NCI-H1436 (cell line): ENCODE measurements at regions not wholly inside any gene's neighbourhood (a gene's known extent, or its start where the extent isn't known, plus 50 kb on each side); places are given as distances from the start of the nearest gene placed in this dataset.

ENCODE experiments used
- DNase-seq: peaks from one replicate; lab custom pipeline; 2025; lab: John Stamatoyannopoulos, UW

- DNase-seq: no peak
Measured at GRCh38 chr16:17654142-17654541, 183.4 kb upstream of the XYLT1 start.

DNA sequence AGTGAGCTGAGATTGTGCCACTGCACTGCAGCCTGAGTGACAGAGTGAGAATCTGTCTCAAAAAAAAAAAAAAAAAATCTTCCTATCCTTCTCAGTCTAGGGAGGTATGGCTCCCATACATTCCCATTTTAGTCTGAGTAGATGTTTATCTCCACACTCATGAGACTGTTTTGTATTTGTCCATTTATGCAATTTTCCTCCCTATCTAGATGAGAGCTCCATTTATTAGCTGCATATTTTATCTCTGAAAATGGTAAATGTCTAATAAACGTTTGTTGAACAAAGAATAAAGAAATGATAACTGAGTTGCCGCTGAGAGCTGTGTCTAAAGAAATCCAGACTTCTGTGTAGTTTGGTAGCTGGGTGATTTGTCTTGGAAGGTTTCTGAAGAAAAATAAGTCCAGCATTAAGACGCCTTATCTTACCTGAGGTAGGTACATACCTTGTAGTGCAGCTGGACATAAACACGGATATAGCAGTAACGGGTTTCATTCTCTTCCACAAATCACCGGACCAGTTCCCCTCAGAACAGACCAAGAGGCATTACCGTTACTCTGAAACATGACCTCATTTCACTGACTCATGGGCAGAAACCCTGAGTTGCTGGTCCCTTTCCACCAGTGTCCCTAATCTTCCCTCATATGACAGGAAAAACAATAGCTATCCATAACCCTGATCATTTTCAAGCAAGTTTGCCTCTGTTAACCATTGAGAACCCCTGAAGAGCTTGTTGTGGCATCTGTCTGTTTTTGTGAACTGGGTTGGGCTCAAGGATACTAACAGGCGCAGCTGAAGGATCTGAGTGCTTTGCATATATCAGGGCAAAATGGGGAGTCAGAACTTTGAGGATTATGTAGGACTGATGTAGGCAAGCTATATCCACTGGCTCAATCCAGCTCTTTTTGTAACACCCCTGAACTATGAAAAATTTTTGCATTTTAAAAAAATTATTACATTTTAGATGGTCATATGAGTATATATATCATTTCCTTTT lies 177.4 kb upstream of the XYLT1 start:
- DNase-seq: no peak

GRCh38 chr16:17643935-17644334 lies 173.2 kb upstream of the XYLT1 start:
- no peak for DNase-seq

- no peak for DNase-seq
Measured at GRCh38 chr16:17641990-17642389, 171.2 kb upstream of the XYLT1 start.

DNA sequence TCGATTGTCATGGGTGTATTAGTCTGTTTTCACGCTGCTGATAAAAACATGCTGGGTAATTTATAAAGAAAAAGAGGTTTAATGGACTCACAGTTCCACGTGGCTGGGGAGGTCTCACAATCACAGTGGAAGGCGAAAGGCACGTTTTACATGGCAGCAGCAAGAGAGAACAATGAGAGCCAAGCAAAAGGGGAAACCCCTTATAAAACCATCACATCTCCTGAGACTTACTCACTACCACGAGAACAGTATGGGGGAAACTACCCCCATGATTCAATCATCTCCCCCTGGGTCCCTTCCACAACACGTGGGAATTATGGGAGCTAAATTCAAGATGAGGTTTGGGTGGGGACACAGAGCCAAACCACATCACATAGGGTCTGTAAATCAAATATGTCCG lies 167.4 kb upstream of the XYLT1 start:
- DNase-seq: no peak

DNA sequence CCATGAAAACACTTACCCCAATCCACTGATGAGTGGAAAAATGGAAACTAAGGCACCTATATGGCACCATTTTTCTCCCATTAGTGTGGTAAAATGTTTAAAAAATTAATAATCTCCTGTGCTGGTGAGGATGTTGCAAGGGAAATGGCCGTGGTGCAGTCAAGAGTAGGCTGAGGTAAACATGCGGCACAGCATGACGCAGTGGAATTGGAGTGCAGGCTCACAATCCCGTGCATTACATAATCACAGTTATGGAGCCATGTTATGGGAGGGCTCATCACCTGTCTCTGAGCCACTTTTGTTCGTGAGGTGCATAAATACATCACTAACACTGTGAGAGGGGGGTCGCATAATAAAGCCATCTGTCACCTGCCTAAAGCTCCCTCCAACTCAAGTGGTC lies 164.4 kb upstream of the XYLT1 start:
- no peak for DNase-seq

DNA sequence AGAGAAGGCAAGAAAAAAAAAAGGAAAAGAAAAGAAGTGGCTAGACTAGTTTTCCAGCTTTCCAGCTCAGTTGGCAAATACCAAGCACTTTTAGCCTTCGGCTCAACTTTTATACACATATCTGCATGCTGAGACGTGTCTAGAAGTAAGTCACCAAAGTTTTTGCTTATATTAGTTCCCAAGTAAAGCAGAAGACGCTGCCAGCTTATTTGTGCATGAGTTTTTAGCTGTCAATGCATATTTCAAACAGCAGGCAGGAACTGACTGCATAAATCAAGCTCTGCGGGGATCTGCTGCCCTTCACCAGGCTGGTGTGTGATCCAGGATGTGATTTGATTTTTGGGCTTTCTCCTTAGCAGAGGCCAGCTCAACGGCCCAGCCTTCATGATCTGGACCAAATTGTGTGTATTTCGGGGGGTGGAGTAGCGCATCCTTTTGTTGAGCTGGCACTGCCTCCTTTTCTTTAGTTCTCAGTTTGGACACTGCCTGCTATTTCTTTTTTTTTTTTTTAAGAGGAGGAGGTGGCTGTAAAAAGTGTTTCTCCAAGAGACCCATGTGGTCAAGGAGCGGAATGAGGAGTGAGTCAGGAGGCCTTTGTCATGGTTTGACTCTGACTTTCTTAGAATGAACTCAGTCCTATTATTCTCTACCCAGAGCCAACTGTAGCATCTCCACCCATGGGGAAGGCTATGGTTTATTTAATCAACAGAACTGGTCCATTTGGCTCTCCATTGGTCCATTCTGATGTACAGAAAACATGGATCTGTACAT lies 162.6 kb upstream of the XYLT1 start:
- no peak for DNase-seq

DNA sequence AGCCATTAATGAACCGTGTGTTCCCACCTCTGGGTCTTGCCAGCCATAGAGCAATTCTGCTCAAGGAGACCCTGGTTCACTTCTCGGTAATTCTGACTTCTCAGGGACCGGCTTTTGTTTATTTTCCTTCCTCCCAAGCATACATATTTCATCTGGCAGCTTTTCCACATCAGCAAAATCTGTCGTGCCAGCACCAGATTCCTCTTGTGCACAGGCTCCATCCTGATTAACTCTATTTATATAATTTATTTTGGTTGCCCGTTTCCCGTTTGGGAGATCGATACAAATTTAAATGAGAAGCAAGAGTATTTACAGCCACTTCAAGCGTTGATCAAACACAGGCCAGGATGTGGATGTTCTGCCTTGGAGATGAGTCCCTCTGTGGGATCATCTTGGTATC lies 161.9 kb upstream of the XYLT1 start:
- DNase-seq: no peak

DNA sequence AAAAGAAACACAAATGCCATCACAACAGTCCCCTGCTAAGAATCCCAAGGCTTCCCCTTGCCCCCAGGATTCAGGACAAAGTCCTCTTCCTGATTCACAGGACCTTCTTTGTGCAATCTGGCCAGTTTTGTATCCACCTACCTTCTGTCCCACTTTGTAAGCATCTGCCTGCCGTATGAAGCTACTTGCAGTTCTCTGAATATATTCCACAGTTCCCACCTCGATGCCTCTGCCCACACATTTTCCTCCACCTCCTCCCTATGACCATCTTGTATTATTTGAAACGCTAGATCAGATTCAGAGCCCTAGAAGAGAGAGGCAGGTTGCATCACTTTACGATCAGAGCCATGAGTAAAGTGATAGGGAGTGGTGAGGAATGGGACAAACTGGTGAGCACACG lies 159.2 kb upstream of the XYLT1 start:
- DNase-seq: no peak

DNA sequence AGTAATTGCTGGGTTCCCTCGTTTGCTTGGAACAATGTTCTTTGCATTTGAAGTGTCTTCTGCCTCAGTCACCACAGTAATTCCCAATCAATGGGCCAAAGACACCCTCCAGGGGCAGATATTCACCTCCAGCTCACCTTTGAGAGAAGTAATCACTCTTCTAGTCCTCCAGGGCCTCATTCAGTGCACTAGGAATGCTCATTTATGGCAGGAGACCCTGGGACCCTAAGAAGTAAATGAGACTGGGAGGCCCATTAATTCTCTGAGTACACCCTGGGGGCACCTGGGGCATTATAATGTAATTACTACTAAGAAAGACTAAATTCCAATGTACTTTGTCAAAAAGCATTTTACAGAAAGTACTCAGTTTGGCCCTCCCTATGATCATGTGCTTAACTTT lies 158.2 kb upstream of the XYLT1 start:
- DNase-seq: no peak

GRCh38 chr16:17622366-17622765 lies 151.6 kb upstream of the XYLT1 start:
- DNase-seq: no peak

DNA sequence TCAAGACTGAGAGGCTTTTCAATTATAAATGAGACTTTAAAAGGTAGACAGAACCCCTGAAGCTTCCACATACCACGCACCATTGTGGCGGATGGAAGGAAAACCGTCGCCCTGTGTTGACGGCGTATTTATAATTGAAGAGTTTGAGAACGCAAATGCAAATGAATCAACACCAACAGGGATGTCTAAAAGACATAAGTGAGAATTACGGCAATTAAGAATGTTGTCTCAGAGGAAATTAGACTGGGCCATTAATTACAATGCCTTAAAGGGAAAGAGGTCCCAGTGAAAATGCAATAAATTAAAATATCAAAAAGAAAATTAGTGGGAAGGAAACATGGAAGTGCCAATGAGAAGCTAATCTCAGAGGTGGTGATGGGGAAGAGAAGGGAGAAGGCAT lies 148.5 kb upstream of the XYLT1 start:
- DNase-seq: no peak

- DNase-seq: no peak
Measured at GRCh38 chr16:17617021-17617552, 146.3 kb upstream of the XYLT1 start.

DNA sequence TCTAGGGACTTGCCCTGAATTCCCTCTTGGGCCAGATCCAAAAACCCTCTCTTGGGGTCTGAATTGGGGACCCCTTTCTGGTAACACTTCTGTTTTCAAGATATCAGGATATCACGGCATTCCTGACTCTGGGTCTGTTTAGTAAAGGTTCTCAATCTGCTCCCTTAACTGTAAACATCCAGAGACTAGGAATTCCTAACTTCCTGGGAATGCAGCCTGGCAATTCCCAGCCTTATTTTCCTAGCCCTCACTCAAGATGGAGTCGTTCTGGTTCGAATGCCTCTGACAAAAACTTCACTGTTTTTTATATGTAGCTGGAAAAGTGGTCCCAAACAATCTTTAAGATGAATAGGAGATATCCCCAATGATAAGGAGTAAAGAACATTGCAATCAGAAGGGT lies 141.6 kb upstream of the XYLT1 start:
- DNase-seq: no peak

GRCh38 chr16:17607609-17608008 lies 136.8 kb upstream of the XYLT1 start:
- DNase-seq: no peak

DNA sequence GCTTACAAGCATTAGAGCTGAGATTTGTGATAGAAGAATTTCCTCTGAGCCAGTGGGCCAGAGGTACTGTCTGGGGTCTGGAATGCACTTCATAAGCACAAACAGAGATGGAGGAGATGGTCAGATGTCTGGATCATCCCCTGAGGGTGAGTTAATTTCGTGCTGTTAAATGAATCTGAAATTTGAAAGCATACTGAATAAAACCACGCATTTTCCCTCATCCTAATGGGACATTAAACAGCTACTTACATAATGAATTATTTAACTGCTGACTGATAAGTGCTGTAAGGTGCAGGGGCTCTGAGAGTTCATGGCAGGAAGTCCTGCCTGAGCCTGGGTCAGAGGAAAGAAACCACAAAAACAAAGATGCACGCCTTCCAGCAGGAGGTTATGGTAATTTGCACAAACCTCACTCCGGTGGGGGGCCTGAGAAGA lies 136.3 kb upstream of the XYLT1 start:
- DNase-seq: no peak

DNA sequence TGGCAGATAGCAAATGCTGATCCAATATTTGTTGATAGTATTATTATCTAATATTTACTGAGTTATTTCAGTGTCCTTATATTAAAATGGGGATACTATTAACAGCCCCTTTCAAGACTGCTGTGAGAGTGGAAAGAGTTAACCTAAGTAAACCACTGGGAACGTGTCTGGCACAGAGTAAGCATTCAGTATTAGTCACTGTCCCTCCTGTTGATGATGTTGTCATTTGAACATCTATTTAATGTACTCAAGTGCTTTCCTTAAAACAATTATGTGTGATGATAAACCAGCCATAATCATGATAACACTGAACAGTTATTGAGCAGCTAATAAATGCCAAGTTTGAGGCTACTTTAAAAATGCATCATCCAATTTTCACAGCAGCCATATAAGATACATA lies 135.7 kb upstream of the XYLT1 start:
- DNase-seq: no peak

- no peak for DNase-seq
Measured at GRCh38 chr16:17605784-17606183, 135.0 kb upstream of the XYLT1 start.

GRCh38 chr16:17603626-17604025 lies 132.9 kb upstream of the XYLT1 start:
- no peak for DNase-seq

DNA sequence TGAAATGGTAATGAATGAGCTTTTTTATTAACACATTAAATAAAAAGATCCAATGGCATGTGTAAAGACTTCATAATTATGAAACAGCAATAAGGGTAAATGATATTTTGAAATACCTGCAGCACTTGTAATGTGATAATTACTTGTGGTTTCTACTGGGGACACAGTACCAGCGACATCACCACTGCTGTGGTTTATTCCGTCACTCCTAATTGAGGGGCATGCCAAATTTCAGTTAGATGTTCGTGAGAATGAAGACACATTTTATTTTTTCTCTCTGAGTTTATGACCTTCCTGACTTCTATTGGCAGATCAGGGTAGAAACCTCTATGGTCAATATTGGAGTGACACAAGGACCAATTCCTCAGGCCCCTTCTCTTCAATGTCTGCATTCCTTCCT lies 131.9 kb upstream of the XYLT1 start:
- DNase-seq: no peak

DNA sequence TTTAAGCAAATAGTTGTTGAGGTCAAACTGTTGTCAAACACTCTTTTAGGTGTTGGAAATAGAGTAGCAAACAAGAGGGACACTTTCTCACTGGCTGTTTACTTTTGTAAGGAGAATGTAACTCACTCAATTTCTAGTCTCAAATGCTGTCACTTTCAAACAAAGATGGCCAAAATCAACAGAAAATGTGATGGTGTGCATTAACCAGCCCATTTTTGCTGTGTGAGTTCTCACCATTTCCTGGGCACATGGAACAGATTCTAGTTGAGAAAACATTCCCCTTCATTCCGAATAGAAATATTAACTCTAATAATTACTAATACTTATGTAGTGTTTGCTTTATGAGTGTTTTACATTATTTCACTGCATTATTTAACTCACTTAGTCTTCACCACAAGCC lies 128.2 kb upstream of the XYLT1 start:
- no peak for DNase-seq

- no peak for DNase-seq
Measured at GRCh38 chr16:17591655-17592405, 121.1 kb upstream of the XYLT1 start.
